T-helper 1 cell treated with Interleukin-12 subunit alpha and Interleukin-12 subunit beta and Interleukin-4 antibody, amounts not matched to agents 30 μg/mL and 1 μg/mL, for 36 hours (primary cell): ENCODE measurements at regions not wholly inside any gene's neighbourhood (a gene's known extent, or its start where the extent isn't known, plus 50 kb on each side); places are given as distances from the start of the nearest gene placed in this dataset.
"Not testable (repeated sequence)": the region's sequence is repeated elsewhere in the genome, so short reads cannot be mapped to it uniquely, and the experiment has no call there.

Source experiments
- H3K27ac Mint-ChIP-seq: one replicate; pipeline ENCODE4 v1.8.0; 2021; ENCODE audit warnings: mild to moderate bottlenecking, mixed read lengths
- H3K27me3 Mint-ChIP-seq: one replicate; pipeline ENCODE4 v1.8.0; 2021; ENCODE audit warnings: low read depth, mixed read lengths
- H3K36me3 Mint-ChIP-seq: one replicate; pipeline ENCODE4 v1.8.0; 2021; ENCODE audit warnings: low read depth, mixed read lengths
- H3K4me1 Mint-ChIP-seq: one replicate; pipeline ENCODE4 v1.8.0; 2021; ENCODE audit warnings: low read depth, mixed read lengths
- H3K4me3 Mint-ChIP-seq: one replicate; pipeline ENCODE4 v1.8.0; 2021; ENCODE audit warnings: mild to moderate bottlenecking, moderate library complexity, mixed read lengths
- H3K9me3 Mint-ChIP-seq: one replicate; pipeline ENCODE4 v1.8.0; 2021; ENCODE audit warnings: mixed read lengths

GRCh38 chr3:102687851-102688555 lies 253.2 kb downstream of the ZPLD1 start:
- no peak overlapping the region for H3K4me3 Mint-ChIP-seq
- H3K4me1 Mint-ChIP-seq: no peaks in the 10 kb centered on the region
- no peaks in the 10 kb centered on the region for H3K36me3 Mint-ChIP-seq
- H3K27ac Mint-ChIP-seq: no peak overlapping the region
- H3K27me3 Mint-ChIP-seq: peaks cover 9% of the 10 kb centered on the region
- H3K9me3 Mint-ChIP-seq: no peaks in the 10 kb centered on the region

DNA sequence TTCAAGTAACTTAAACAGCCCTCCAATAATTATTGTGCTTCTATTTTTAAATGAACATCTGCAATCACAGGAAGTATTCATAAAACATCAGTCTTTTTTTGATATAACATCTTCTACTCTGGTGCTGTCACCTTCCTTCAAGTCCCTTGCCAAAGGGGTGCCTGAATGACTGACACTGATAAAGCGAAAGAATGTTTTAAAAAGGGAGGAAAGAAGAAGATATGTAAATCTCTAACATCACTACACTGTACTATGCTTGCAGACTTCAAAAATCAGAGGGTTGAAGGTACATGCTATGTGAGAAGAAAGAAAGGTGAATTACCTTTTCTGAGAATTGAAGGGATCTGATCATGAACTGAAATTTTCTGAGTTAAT lies 253.7 kb downstream of the ZPLD1 start:
- Mint-ChIP-seq H3K27me3 (peaks cover 5% of the 10 kb centered on the region), H3K9me3 (no peaks in the 10 kb centered on the region), H3K4me3 (no peak overlapping the region), H3K36me3 (no peaks in the 10 kb centered on the region), H3K4me1 (no peaks in the 10 kb centered on the region), H3K27ac (no peak overlapping the region)

- no peaks in the 10 kb centered on the region for H3K9me3 Mint-ChIP-seq
- H3K4me3 Mint-ChIP-seq: no peak overlapping the region
- H3K36me3 Mint-ChIP-seq: no peaks in the 10 kb centered on the region
- H3K27me3 Mint-ChIP-seq: no peaks in the 10 kb centered on the region
- no peaks in the 10 kb centered on the region for H3K4me1 Mint-ChIP-seq
- H3K27ac Mint-ChIP-seq: no peak overlapping the region
Observed at GRCh38 chr3:102691507-102691906, 256.7 kb downstream of the ZPLD1 start.

DNA sequence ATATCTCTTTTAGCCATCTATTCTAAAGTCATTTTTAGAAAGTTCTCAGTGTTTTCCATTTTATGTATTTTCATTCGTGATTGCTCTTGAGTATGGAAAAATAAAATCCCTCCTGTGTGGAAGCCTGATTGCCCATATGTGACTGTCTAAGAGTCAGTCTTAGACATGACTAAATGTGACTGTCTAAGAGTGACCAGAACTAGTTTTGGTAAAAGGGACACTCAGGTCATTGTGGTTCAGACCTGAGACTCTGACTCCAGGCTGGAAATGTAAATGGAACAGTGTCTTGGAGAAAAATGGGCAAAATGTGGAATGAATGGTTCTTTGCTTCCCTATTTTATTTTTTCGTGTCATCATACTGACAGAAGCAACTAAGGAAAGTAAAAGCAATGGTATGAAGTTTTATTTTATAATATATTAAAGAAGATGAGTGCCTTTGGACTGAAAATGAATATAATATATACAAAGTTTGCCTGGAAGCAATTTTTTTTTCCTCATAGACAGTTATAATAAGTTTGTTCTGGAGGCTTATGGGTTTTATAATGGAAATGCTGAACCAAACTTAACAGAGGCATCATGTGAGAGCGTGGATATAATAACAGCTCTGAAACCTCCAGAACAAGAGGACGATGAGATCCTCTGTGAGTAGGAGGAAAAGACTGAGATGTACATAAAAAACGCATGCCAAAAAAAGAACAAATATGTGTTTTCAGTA lies 264.4 kb downstream of the ZPLD1 start:
- Mint-ChIP-seq H3K27ac (no peak overlapping the region), H3K27me3 (no peaks in the 10 kb centered on the region), H3K36me3 (no peaks in the 10 kb centered on the region), H3K9me3 (no peaks in the 10 kb centered on the region), H3K4me3 (no peak overlapping the region), H3K4me1 (no peaks in the 10 kb centered on the region)

GRCh38 chr3:102699819-102700140 lies 265.0 kb downstream of the ZPLD1 start:
- Mint-ChIP-seq H3K9me3 (no peaks in the 10 kb centered on the region), H3K4me3 (no peak overlapping the region), H3K27ac (no peak overlapping the region), H3K4me1 (no peaks in the 10 kb centered on the region), H3K36me3 (no peaks in the 10 kb centered on the region), H3K27me3 (no peaks in the 10 kb centered on the region)

GRCh38 chr3:102712896-102713295 lies 278.1 kb downstream of the ZPLD1 start:
- Mint-ChIP-seq H3K36me3 (no peaks in the 10 kb centered on the region), H3K27ac (no peak overlapping the region), H3K27me3 (no peaks in the 10 kb centered on the region), H3K4me1 (peaks cover 2% of the 10 kb centered on the region), H3K9me3 (no peaks in the 10 kb centered on the region), H3K4me3 (no peak overlapping the region)

DNA sequence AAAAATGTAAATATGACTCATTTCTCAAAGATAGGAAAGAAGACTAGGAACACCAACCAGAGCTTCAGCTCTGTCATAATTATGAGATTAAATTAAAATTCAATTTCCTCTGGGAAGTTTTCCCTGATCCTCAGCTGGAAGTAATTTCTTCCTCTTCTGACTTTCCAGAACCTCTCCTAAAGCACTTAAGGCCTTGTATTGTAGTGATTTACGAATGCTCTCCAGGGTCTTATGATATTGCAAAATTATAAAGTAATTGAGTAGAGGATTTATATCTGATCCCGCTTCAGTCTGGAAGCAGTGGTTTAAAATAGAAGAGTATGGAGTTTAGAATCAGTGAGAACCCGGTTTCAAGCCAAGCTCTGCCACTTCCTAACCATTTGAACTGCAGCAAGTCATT lies 279.8 kb downstream of the ZPLD1 start:
- no peaks in the 10 kb centered on the region for H3K27me3 Mint-ChIP-seq
- H3K9me3 Mint-ChIP-seq: no peaks in the 10 kb centered on the region
- no peak overlapping the region for H3K27ac Mint-ChIP-seq
- H3K36me3 Mint-ChIP-seq: no peaks in the 10 kb centered on the region
- no peak overlapping the region for H3K4me3 Mint-ChIP-seq
- peaks cover 2% of the 10 kb centered on the region for H3K4me1 Mint-ChIP-seq

DNA sequence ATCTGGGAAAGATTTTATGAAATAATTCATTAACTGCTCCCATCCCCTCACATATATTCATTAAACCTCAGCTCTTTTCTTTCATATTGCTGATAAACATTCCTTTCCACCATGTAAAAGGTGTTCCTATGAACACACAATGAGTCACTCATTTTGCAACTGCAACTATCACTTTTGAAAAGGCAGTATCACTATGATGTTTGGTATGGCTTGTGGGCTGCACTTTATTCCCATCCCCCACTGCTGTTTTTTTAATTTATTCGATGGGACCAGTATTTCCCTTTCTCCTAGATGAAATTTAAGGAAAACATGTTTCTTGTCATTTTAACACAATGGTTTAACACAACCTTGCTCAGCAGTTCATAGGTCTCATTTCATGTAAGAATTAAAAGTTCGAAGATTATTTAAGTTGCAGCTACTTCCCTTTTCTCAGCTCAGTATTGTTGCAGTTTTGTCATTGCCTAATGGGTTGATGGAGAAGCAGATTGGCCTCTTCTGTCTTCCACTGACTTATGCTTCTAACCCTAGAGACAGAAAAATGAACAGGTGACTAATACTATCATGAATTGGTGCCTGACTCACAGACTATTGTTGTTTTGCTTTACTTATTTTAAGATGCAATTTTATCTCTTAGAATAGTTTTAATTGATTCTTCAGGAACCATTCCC lies 280.3 kb downstream of the ZPLD1 start:
- H3K36me3 Mint-ChIP-seq: no peaks in the 10 kb centered on the region
- no peak overlapping the region for H3K4me3 Mint-ChIP-seq
- H3K4me1 Mint-ChIP-seq: peaks cover 2% of the 10 kb centered on the region
- no peaks in the 10 kb centered on the region for H3K27me3 Mint-ChIP-seq
- H3K9me3 Mint-ChIP-seq: no peaks in the 10 kb centered on the region
- no peak overlapping the region for H3K27ac Mint-ChIP-seq

DNA sequence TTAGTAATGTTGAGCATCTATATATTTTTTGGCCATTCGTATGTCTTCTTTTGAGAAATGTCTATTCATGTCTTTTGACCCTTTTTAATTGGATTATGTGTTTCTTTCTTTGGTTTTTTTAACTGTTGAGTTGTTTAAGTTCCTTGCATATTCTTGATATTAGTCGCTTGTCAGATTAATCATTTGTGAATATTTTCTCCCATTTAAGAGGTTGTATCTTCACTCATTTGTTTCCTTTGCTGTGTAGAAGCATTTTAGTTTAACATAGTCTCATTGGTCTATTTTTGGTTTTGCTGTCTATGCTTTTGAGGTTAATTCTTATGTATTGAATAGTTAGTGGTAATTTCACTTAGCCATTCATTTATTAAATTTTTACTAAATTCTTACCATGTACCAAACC lies 283.8 kb downstream of the ZPLD1 start:
- no peaks in the 10 kb centered on the region for H3K27me3 Mint-ChIP-seq
- H3K36me3 Mint-ChIP-seq: no peaks in the 10 kb centered on the region
- H3K27ac Mint-ChIP-seq: no peak overlapping the region

DNA sequence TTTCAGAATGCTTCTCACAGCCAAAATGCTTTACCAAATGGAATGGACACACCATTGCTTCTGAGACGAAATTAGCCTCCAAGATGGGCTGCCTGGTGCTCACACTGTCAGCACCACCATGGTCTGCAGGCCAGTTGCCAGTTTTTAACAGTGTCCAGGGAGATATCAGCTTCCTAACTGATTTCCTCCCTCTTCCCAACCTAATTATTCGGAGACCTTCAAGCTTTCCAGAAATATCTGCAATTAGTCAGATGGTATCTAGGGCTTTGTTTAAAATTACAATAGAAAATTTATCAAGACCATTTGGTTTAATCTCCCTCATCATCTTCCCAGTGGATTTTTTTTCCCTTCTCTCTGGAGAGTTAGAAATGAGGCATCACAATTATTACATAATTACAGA lies 287.5 kb downstream of the ZPLD1 start:
- H3K27me3 Mint-ChIP-seq: no peaks in the 10 kb centered on the region
- H3K9me3 Mint-ChIP-seq: no peaks in the 10 kb centered on the region
- H3K27ac Mint-ChIP-seq: no peak overlapping the region
- no peaks in the 10 kb centered on the region for H3K36me3 Mint-ChIP-seq
- H3K4me3 Mint-ChIP-seq: no peak overlapping the region
- no peaks in the 10 kb centered on the region for H3K4me1 Mint-ChIP-seq

More for the DNA sequence above, 283.8 kb downstream of the ZPLD1 start:
- Mint-ChIP-seq H3K4me3 (no peak overlapping the region), H3K9me3 (no peaks in the 10 kb centered on the region), H3K4me1 (peaks cover 2% of the 10 kb centered on the region)

DNA sequence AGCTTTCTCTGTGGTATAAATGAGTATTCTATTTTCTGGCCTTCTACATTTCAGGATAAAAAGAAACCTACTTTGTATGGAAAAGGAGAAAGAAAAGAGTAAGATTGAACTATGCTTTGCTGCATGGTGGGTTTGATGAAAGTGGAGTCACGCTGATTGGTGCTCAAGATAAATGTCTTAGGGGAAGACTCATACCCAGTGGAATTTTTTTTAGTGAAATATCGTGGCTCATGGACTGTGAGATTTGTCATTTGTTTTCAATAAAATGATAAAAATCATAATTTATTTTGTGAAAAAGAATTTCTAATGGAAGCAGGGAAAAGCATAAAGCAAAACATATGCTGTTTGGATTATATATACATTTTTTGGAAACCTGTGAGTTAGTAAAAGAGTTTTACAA lies 292.5 kb downstream of the ZPLD1 start:
- H3K4me1 Mint-ChIP-seq: no peaks in the 10 kb centered on the region
- H3K27ac Mint-ChIP-seq: no peak overlapping the region

GRCh38 chr3:102732581-102732980 lies 297.8 kb downstream of the ZPLD1 start:
- not testable (repeated sequence) for H3K27me3 Mint-ChIP-seq, H3K9me3 Mint-ChIP-seq, H3K36me3 Mint-ChIP-seq

More for the DNA sequence above, 292.5 kb downstream of the ZPLD1 start:
- Mint-ChIP-seq H3K36me3 (no peaks in the 10 kb centered on the region), H3K27me3 (no peaks in the 10 kb centered on the region), H3K4me3 (no peak overlapping the region), H3K9me3 (no peaks in the 10 kb centered on the region)

DNA sequence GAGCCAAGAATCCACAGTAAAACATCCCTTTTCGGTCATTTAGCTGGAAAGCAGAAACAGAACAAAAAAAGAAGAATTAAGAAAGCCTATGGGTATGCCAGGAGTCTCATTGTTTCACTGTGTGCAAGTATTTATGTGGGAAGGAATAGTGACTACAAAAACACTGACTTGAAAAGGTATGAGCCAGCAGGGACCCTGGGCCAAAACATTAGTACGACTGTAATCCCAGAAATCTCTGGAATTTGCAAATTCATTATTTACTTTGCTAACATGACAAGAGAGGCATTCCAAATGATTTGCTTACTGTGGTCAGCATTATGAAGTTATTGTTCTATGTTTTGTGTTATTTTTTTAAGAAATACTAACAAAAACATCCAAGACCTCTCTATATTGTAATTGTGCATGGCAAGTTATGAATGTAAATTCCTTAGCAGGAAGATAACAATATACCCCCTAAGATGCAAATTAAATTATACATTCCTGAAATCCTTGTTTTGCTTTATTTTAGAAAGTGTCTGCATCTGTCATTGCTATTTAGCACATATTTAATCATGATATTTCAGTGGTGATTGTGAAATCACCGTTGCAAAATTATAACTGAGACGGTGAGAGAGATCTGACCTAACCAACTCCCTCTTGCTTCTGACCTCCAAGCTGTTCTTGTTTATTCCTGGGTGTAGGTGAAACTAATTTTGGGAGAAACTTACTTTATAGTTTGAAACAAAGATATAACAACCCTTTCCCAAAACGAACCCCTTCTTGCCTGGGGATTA lies 299.2 kb downstream of the ZPLD1 start:
- H3K27me3 Mint-ChIP-seq: no peaks in the 10 kb centered on the region
- H3K36me3 Mint-ChIP-seq: no peaks in the 10 kb centered on the region
- no peaks in the 10 kb centered on the region for H3K9me3 Mint-ChIP-seq
- no peak overlapping the region for H3K27ac Mint-ChIP-seq
- no peaks in the 10 kb centered on the region for H3K4me1 Mint-ChIP-seq
- H3K4me3 Mint-ChIP-seq: no peak overlapping the region

More at GRCh38 chr3:102732581-102732980, 297.8 kb downstream of the ZPLD1 start:
- H3K4me3 Mint-ChIP-seq, H3K4me1 Mint-ChIP-seq, H3K27ac Mint-ChIP-seq: not testable (repeated sequence)

- no peak overlapping the region for H3K4me3 Mint-ChIP-seq
- no peaks in the 10 kb centered on the region for H3K36me3 Mint-ChIP-seq
- H3K27ac Mint-ChIP-seq: no peak overlapping the region
- no peaks in the 10 kb centered on the region for H3K27me3 Mint-ChIP-seq
- H3K9me3 Mint-ChIP-seq: no peaks in the 10 kb centered on the region
- no peaks in the 10 kb centered on the region for H3K4me1 Mint-ChIP-seq
Observed at GRCh38 chr3:102735311-102735710, 300.5 kb downstream of the ZPLD1 start.
